SKM-1 (cell line): ENCODE measurements at regions not wholly inside any gene's neighbourhood (a gene's known extent, or its start where the extent isn't known, plus 50 kb on each side); places are given as distances from the start of the nearest gene placed in this dataset.

Experiments used
- DNase-seq: peaks from one replicate; lab custom pipeline; 2025; ENCODE audit not compliant: unreplicated experiment; lab: John Stamatoyannopoulos, UW

GRCh38 chr22:47694536-47695130, 932.2 kb downstream of the TBC1D22A start:
- no peak for DNase-seq

GRCh38 chr22:47693606-47694005, 931.2 kb downstream of the TBC1D22A start:
- no peak for DNase-seq

GRCh38 chr22:47692811-47693210, 930.4 kb downstream of the TBC1D22A start:
- DNase-seq: no peak

- DNase-seq: no peak
These were observed 928.9 kb downstream of the TBC1D22A start for GRCh38 chr22:47691152-47691895.

GRCh38 chr22:47690586-47690985, 928.1 kb downstream of the TBC1D22A start:
- no peak for DNase-seq

- no peak for DNase-seq
These were observed 927.7 kb downstream of the TBC1D22A start for GRCh38 chr22:47690166-47690565.

GRCh38 chr22:47687776-47688175, 925.3 kb downstream of the TBC1D22A start:
- no peak for DNase-seq

GRCh38 chr22:47687346-47687655, 924.9 kb downstream of the TBC1D22A start:
- no peak for DNase-seq

GRCh38 chr22:47686594-47687345, 924.3 kb downstream of the TBC1D22A start:
- no peak for DNase-seq

GRCh38 chr22:47681411-47682165, 919.1 kb downstream of the TBC1D22A start:
- DNase-seq: no peak

GRCh38 chr22:47678636-47679287, 916.3 kb downstream of the TBC1D22A start:
- DNase-seq: no peak

- DNase-seq: no peak
These were observed 915.6 kb downstream of the TBC1D22A start for GRCh38 chr22:47678048-47678447.

GRCh38 chr22:47676685-47677084, 914.2 kb downstream of the TBC1D22A start:
- no peak for DNase-seq

- no peak for DNase-seq
These were observed 912.1 kb downstream of the TBC1D22A start for GRCh38 chr22:47674600-47674999.

- no peak for DNase-seq
These were observed 911.1 kb downstream of the TBC1D22A start for GRCh38 chr22:47673557-47673956.

- DNase-seq: no peak
These were observed 910.1 kb downstream of the TBC1D22A start for GRCh38 chr22:47672526-47672925.

- DNase-seq: no peak
These were observed 902.7 kb downstream of the TBC1D22A start for GRCh38 chr22:47665151-47665550.

- DNase-seq: no peak
These were observed 901.5 kb downstream of the TBC1D22A start for GRCh38 chr22:47663615-47664605.

GRCh38 chr22:47659467-47660223, 897.2 kb downstream of the TBC1D22A start:
- no peak for DNase-seq
